ENCODE measurements at regions not wholly inside any gene's neighbourhood (a gene's known extent, or its start where the extent isn't known, plus 50 kb on each side); places are given as distances from the start of the nearest gene placed in this dataset.
"Not testable (repeated sequence)": the region's sequence is repeated elsewhere in the genome, so short reads cannot be mapped to it uniquely, and the experiment has no call there.

GRCh38 chr1:103469801-103470200 is 55.7 kb upstream of the RNPC3 start:
- DNase-seq (ENCODE audit: low read depth): no peak

DNA sequence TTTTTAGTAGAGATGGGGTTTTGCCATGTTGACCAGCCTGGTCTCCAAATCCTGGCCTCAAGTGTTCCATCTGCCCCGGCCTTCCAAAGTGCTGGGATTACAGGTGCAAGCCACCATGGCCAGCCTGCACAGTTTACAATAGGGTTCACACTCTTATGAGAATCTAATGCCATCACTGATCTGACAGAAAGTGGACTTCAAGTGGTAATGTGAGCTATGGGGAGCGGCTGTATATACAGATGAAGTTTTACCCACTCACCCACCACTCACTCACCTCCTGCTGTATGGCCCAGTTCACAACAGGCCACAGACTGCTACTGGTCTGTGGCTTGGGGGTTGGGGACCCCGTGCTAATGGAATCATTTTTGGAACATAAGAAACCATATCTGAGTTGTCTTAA is 58.4 kb upstream of the RNPC3 start:
- no peak for DNase-seq (ENCODE audit: low read depth)

GRCh38 chr1:103461161-103462105 is 64.1 kb upstream of the RNPC3 start:
- peak; percentile 39 for DNase-seq (ENCODE audit: low read depth)

GRCh38 chr1:103460511-103460910 is 65.0 kb upstream of the RNPC3 start:
- no peak for DNase-seq (ENCODE audit: low read depth)

- DNase-seq (ENCODE audit: low read depth): peak; percentile 39
These were observed 66.2 kb upstream of the RNPC3 start for GRCh38 chr1:103459346-103459745.

DNA sequence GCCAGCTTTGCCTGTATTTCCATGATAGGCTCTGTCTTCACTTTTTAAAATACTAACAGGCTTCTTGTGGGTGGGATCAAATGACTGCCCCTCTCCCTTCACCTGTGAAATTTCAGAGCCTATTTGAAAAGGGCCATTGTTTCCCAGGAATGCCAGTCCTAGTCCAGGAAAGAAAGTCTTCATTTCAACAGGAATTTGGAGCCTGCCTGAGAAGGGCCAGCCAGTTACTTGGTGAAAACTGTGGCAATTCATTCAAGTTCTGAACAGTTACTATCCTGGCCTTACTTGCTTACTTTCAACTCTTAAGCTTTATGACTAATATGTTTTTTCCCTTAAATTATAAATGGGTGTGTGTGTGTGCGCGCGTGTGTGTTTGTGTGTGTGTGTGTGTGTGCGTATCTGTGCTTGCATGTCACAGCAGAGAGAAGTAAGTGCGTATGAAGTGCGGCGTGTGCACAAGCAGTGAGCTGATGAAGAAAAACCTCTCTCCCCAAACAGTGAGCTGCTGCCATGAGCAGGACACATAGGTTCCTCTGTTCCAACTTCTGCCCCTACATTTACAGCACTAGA is 67.5 kb upstream of the RNPC3 start:
- no peak for DNase-seq (ENCODE audit: low read depth)

GRCh38 chr1:103448560-103448959 is 76.9 kb upstream of the RNPC3 start:
- peak; percentile 29 for DNase-seq (ENCODE audit: low read depth)

DNA sequence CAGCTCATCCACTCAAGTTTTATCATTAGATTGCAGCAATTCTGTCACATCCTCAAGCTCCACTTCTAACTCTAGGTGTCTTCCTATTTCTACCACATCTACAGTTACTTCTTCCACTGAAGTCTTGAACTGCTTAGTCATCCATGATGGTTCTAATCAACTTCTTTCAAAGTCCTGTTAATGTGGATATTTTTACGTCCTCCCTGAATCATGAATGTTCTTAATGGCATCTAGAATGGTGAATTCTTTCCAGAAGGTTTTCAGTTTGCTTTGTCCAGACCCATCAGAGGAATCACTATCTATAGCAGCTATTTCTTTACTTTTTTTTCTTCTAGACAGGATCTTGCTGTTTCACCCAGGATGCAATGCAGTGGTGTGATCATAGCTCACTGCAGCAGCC is 78.0 kb upstream of the RNPC3 start:
- no peak for DNase-seq (ENCODE audit: low read depth)

DNA sequence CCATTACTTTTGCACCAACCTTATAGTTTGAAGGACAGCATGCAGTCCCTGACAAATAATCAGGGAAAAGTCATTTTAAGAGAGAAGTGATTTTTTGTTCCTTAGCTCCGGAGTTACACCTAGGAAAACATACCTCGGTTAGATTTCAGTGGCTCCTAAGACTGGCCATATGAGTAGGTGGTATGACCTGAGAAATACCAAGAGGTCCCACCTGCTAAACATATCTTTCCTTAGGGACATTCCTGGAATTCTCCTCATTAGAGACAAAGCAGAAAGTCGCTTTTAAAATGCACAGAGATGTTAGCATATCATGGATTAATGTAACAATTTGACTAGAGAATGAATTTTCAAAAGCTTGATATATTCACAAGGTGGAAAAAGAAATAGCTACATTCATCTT is 84.2 kb upstream of the RNPC3 start:
- no peak for DNase-seq (ENCODE audit: low read depth)

DNA sequence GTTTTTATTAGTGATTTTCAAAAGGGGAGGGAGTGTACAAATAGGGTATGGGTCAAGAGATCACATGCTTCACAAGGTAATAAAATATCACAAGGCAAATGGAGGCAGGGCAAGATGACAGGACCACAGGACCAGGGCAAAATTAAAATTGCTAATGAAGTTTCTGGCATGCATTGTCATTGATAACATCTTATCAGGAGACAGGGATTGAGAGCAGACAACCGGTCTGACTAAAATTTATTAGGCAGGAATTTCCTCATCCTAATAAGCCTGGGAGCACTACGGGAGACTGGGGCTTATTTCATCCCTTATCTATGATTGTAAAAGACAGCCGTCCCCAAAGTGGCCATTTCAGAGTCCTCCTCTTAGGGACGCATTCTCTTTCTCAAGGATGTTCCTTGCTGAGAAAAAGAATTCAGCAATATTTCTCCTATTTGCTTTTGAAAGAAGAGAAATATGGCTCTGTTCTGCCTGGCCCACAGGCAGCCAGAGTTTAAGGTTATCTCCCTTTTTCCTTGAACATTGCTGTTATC is 88.9 kb upstream of the RNPC3 start:
- not testable (repeated sequence) for DNase-seq (ENCODE audit: low read depth)

GRCh38 chr1:103435443-103435842 is 90.1 kb upstream of the RNPC3 start:
- DNase-seq (ENCODE audit: low read depth): no peak

- no peak for DNase-seq (ENCODE audit: low read depth)
These were observed 100.8 kb upstream of the RNPC3 start for GRCh38 chr1:103424650-103425049.

GRCh38 chr1:103416681-103417286 is 108.7 kb upstream of the RNPC3 start:
- peak; percentile 20 for DNase-seq (ENCODE audit: low read depth)

DNA sequence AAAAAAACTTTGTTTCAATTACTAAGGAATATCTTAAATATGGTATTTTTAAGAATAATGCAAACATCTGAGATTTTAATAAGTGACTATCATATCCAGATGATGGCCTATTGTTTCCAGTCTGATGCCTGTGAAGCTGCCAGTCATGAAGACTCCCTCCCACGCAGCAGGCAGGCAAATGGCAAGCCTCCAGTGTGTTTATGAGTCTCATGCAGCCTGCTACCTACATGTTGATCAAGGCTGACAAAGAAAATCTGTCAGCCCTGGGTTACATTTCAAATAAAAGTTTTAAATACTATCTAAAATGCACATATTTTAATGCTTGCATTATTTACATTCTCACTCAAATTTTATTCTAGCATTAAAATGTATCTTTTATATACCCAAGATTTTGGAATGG is 137.6 kb upstream of the RNPC3 start:
- no peak for DNase-seq (ENCODE audit: low read depth)

- no peak for DNase-seq (ENCODE audit: low read depth)
These were observed 151.5 kb upstream of the RNPC3 start for GRCh38 chr1:103373991-103374390.

DNA sequence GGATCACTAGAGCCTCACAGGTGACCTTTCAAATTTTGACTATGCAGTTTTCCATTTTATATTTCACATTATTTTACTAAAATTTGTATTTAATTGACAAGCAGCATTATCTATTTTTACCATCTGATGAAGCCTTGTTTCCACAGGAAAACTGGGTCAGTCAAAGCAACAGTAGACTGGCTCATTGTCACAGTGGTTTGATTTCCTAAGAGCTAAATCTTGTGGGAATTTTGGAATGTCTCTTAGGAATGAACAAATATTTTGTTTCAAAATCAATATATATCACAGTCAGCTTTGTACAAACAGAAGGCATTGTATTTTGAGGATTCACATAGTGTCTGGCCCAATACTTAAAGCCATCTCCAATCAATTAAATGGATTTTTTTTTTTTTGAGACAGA is 152.6 kb upstream of the RNPC3 start:
- DNase-seq (ENCODE audit: low read depth): peak; percentile 7

- peak; percentile 56 for DNase-seq (ENCODE audit: low read depth)
These were observed 154.3 kb upstream of the RNPC3 start for GRCh38 chr1:103371234-103371633.

DNA sequence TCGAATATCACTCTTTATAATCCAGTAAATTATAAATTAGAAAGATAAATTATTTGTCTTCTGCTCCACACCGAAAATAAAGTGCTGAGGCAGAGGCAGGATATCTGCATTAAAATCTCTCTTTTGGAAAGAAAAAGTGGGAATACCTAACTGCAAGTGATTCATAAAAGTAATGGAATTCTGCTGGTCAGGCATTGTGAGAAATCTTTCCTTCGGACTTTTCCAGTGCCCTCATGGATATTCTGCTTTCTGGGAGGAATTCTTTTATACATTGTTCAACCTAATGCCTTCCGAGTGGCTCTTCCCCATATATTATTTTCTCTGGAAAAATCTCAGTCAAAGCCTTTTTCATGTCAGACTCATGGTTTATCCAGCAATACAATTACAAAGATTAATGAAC is 158.3 kb upstream of the RNPC3 start:
- DNase-seq (ENCODE audit: low read depth): no peak

DNA sequence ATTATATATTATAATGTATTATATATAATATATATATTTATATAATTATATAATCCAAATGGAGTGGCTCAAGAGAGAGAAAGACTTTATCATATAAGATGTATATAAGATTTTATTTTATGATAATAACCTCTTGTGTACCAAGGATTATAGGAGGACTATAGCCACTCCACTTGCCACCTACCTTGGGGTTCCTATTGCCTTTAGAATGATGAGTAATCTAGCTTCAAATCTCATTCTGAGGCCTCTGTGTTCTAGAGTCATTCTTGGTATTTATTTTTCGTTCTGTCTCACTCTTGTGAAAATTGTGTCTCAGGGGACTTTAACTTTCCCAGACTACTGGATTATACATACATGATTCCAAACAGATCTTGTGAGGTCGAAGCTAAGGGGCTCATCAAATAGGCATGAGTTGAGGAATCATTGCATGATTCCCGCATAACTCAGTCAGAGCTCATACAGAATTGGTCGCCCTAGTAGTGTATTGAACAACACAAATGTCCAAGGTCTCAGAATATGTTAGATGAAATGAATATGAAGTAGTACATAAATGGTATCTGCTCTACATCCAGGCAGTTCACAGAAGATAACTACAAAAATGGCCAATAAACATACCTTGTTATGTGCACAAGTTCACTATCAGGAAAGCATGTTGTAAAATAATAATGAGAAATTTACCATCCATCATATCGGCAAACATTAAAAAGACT is 159.5 kb upstream of the RNPC3 start:
- no peak for DNase-seq (ENCODE audit: low read depth)

DNA sequence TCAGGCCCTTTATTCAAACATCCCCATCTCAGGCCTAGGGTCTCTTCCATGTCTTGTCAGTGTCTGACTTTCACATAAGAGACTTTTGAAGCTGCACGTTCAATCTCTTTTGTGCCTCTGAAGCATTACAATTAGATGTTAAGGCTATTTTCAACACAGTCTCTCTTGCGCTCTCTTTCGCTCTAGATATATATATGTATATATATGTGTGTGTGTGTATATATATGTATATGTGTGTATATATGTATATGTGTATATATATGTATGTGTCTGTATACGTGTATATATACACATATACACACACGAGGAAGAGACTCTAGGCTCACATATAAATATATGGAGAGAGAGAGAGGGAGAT is 162.5 kb upstream of the RNPC3 start:
- DNase-seq (ENCODE audit: low read depth): no peak

GRCh38 chr1:103362348-103363007 is 163.0 kb upstream of the RNPC3 start:
- no peak for DNase-seq (ENCODE audit: low read depth)

All from LHCN-M2 (cell line).